ENCODE measurements at regions not wholly inside any gene's neighbourhood (a gene's known extent, or its start where the extent isn't known, plus 50 kb on each side); places are given as distances from the start of the nearest gene placed in this dataset.

DNA sequence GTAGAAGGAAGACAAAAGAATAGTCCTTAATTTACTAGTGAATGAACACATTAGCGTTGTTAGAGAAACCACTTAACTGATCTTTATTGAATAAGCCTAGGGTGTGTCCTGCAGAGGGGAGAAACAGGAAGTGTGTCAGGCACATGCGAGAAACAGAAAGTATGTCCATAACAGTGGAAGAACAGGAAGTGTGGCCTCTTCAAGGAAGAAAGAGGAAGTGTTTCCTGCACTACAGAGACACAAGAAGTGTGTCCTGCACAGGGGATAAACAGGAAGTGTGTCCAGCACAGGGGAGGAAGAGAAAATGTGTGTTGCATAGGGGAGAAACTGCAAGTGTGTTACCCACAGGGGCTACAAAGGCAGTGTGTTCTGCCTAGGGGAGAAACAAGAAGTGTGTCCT is 539.6 kb upstream of the PRKX start:
- peak; percentile 4 for DNase-seq (ENCODE audit: low spot score)

- DNase-seq (ENCODE audit: low spot score): no peak
Observed at GRCh38 chrX:4249401-4249800, 536.0 kb upstream of the PRKX start.

DNA sequence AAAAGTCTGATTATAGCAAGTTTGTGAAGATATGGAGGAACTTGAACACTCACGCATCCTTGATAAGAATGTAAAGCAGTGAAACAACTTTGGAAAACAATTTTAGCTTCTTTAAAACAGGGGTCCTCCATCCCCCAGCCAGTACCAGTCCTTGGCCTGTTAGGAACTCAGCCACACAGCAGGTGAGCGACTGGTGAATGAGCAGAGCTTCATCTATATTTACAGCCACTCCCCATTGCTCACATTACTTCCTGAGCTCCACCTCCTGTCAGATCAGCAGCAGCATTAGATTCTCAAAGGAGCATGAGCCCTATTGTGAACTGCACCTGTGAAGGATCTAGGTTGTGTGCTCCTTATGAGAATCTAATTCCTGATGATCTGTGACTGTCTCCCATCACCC is 530.3 kb upstream of the PRKX start:
- DNase-seq (ENCODE audit: low spot score): no peak

- DNase-seq (ENCODE audit: low spot score): peak; percentile 58
Observed at GRCh38 chrX:4240541-4241194, 527.2 kb upstream of the PRKX start.

DNA sequence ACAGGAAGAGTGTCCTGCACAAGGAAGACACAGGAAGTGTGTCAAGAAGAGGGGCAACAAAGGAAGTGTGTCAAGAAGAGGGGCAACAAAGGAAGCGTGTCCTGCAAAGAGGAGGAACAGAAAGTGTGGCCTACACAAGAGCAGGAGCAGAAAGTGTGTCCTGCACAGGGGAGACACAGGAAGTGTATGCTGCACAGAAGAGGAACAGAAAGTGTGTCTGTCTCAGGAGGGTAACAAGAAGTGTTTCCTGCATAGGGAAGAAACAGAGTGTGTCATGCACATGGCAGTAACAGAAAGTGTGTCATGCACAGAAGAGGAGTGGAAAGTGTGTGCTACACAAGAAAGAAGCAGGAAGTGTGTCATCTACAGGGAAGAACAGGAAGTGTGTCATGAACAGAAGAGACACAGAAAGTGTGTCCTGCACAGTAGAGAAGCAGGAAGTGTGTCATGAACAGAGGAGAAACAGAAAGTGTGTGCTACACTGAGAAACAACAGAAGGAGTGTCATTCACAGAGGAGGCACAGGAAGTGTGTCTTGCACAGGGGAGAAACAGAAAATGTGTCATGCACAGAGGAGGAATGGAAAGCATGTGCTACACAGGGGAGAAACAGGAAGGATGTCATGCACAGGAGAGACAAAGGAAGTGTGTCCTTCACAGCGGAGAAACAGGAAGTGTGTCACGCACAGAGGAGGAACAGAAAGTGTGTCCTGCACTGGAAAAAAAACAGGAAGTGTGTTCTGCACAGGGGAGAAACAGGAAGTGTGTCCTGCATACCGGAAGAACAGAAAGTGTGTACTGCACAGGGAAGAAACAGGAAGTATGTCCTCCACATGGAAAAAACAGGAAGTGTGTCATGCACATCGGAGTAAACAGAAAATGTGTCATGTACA is 526.4 kb upstream of the PRKX start:
- no peak for DNase-seq (ENCODE audit: low spot score)

- DNase-seq (ENCODE audit: low spot score): no peak
Observed at GRCh38 chrX:4238916-4239315, 525.5 kb upstream of the PRKX start.

- no peak for DNase-seq (ENCODE audit: low spot score)
Observed at GRCh38 chrX:4225086-4225485, 511.6 kb upstream of the PRKX start.

DNA sequence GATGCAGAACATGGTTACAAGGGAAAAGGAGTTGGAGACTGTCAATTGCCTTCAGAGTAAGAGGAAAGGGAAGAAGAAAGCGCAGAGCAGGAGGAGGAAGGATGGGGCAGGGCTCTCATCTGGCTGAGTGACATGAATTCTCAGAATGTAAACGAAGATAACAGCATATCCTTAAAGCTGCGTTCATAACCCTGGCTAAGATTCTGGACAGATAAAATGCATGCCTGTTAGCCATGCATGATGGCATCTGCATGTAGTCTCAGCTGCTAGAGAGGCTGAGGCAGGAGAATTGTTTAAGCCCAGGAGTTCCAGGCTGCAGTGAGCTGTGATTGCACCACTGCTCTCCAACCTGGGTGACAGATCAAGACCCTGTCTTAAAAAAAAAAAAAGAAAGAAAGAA is 493.5 kb upstream of the PRKX start:
- no peak for DNase-seq (ENCODE audit: low spot score)

GRCh38 chrX:4197971-4198370 is 484.5 kb upstream of the PRKX start:
- DNase-seq (ENCODE audit: low spot score): peak; percentile 19

GRCh38 chrX:4193500-4194155 is 480.2 kb upstream of the PRKX start:
- no peak for DNase-seq (ENCODE audit: low spot score)

DNA sequence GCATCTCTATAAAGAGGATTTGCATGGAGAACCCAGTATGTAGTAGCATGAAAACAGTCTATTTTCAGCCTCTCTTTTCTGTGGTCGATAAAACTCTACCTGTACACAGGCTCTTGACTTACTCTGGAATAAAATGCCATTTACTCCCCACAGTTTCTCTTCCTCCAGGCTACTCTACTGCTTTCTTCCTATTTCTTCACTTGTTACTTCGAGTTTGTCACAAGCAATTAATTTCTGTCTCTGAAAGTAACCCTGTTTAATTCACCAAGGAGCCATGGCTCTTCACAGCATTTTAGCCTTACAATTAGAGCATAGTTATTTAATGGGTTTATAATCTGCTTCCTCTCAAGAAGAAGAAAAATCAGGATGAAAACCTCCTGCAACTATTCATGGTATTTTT is 472.9 kb upstream of the PRKX start:
- DNase-seq (ENCODE audit: low spot score): no peak

- DNase-seq (ENCODE audit: low spot score): no peak
Observed at GRCh38 chrX:4185086-4185485, 471.6 kb upstream of the PRKX start.

DNA sequence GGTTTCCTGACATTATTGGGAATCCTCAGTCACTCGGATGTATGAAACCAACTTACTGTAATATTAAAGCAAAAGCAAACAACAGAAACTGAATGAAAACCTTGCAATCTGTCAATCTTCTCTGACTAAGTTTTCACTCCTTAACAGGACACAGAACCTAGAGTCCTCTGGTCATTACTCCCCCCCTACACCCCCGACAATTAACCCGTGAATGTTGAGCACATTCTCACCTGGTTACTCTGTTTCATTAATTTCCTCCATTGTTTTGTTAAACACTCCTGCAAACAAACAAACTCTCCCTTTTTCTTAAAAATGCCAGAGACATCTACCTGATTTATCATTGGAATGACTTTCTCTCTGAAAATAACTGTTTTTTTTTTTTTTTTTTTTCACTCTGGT is 469.0 kb upstream of the PRKX start:
- no peak for DNase-seq (ENCODE audit: low spot score)

- peak; percentile 54 for DNase-seq (ENCODE audit: low spot score)
Observed at GRCh38 chrX:4181782-4182407, 468.4 kb upstream of the PRKX start.

- no peak for DNase-seq (ENCODE audit: low spot score)
Observed at GRCh38 chrX:4179031-4179430, 465.6 kb upstream of the PRKX start.

GRCh38 chrX:4175221-4175620 is 461.8 kb upstream of the PRKX start:
- DNase-seq (ENCODE audit: low spot score): no peak

DNA sequence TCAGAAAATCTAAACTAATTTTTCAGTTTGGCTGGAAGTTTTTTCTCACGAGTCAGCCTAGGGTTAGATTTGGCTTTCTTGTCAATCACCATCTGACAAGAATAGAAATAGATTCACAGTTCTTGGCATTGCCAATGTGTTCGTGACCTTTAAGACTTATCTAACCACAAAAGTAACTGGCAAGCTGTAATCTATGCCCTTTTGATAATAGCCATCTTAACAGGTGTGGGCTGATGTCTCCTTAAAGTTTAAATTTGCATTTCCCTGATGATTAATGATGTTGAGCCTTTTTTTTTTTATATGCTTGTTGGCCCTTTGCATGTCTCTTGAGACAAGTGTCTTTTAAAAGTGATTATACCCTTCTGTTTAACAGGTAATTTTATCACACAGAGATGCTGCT is 460.3 kb upstream of the PRKX start:
- DNase-seq (ENCODE audit: low spot score): no peak

DNA sequence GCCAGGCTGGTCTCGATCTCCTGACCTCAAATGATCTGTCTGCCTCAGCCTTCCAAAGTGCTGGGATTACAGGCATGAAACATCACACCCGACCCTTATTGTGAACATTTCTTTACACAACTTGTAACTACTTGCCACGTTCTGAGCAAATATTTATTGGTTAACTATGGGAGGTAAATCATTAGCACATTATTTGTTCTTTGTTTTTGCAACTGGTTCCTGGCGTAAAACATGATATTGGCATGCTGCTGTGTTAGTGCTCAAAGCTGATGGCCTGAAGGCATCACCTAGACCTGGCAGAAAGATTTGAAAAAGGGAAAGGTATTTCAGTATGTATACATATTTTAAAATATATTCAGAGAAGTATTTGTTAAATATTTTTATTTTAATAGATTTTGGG is 438.3 kb upstream of the PRKX start:
- no peak for DNase-seq (ENCODE audit: low spot score)

GRCh38 chrX:4150259-4150658 is 436.8 kb upstream of the PRKX start:
- no peak for DNase-seq (ENCODE audit: low spot score)

GRCh38 chrX:4129626-4130025 is 416.2 kb upstream of the PRKX start:
- DNase-seq (ENCODE audit: low spot score): no peak

DNA sequence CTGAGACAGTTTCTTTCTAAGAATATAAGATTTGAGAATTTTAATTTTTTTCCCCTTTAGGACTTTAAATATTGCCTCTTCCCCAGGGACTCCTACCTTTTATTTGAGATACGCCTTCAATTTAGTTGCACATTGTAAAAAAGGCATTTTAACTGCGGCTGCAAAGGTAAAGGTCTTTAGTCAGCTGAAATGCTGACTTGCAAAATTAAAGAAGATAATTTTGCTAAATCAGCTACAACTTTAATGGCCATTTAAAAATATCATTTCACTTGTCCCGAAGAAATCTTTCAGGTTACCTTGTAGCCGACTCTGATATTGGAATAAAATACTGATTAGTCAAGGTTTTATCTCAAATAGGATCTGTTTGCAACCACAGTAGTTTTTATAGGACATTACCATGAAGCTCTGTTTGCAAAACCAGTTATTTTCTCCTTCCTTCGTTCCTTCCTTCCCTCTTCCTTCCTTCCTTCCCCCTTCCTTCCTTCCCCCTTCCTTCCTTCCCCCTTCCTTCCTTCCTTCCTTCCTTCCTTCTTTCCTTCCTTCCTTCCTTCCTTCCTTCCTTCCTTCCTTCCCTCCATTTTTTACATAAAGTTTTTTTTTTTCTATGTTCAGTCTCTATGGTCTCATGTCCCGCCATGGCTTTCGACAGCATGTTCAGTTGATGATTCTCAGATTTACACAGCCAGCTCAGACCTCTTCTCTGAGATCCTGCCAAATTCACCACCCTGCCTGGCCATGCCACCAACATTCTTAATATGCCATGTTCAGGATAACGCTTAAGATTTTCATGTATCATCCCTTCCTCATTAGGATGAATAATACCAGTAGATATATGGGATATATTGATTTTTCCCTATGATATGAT is 405.4 kb upstream of the PRKX start:
- no peak for DNase-seq (ENCODE audit: low spot score)

Measured in H4 (cell line).